ENCODE measurements at regions not wholly inside any gene's neighbourhood (a gene's known extent, or its start where the extent isn't known, plus 50 kb on each side); places are given as distances from the start of the nearest gene placed in this dataset.

GRCh38 chr12:65598688-65599087, 225.6 kb upstream of the HMGA2 start:
- no peaks in the 10 kb centered on the region for H3K9me2 ChIP-seq (replicated peaks; ENCODE audit: insufficient read depth, low read length)
- H3K36me3 ChIP-seq (replicated peaks; ENCODE audit: insufficient read depth, low read length), result no peaks in the 10 kb centered on the region
- no peak for TF ChIP-seq EZH2 (optimal IDR thresholded peaks at IDR 0.05; ENCODE audit: low read depth, low read length)
- TF ChIP-seq CTCF (IDR thresholded peaks at IDR 0.05; ENCODE audit: low read length), result no peak
- TF ChIP-seq EZH2phosphoT487 (IDR thresholded peaks at IDR 0.05; ENCODE audit: low read length), result no peak
- H3K27ac ChIP-seq (ENCODE audit: low read length), result no peak overlapping the region
- H3K79me2 ChIP-seq (ENCODE audit: low read length), result no peaks in the 10 kb centered on the region
- no peaks in the 10 kb centered on the region for H3K27me3 ChIP-seq (replicated peaks; ENCODE audit: insufficient read depth, low read length)
- no peaks in the 10 kb centered on the region for H3K9me3 ChIP-seq (replicated peaks; ENCODE audit: insufficient read depth, low read length)
- no peak overlapping the region for H2AFZ ChIP-seq (ENCODE audit: low read length)
- no peak overlapping the region for H3K9ac ChIP-seq (ENCODE audit: low read length)
- DNase-seq, result no peak
- H3K4me1 ChIP-seq (ENCODE audit: low read length), result no peaks in the 10 kb centered on the region
- no peaks in the 10 kb centered on the region for H4K20me1 ChIP-seq (ENCODE audit: insufficient read depth, low read length)
- no peaks in the 10 kb centered on the region for H3F3A ChIP-seq (ENCODE audit: insufficient read depth, low read length)
- H3K4me2 ChIP-seq (ENCODE audit: low read depth, low read length), result no peak overlapping the region
- no peak overlapping the region for H3K4me3 ChIP-seq (ENCODE audit: low read length)

GRCh38 chr12:65602253-65602609, 222.1 kb upstream of the HMGA2 start:
- Histone ChIP-seq H3K27ac (ENCODE audit: low read length) (no peak overlapping the region), H3K36me3 (replicated peaks; ENCODE audit: insufficient read depth, low read length) (no peaks in the 10 kb centered on the region), H3K9me2 (replicated peaks; ENCODE audit: insufficient read depth, low read length) (no peaks in the 10 kb centered on the region), H3K4me3 (ENCODE audit: low read length) (no peak overlapping the region), H3K27me3 (replicated peaks; ENCODE audit: insufficient read depth, low read length) (no peaks in the 10 kb centered on the region), H3K79me2 (ENCODE audit: low read length) (no peaks in the 10 kb centered on the region), H2AFZ (ENCODE audit: low read length) (no peak overlapping the region), H3K9me3 (replicated peaks; ENCODE audit: insufficient read depth, low read length) (no peaks in the 10 kb centered on the region), H3K4me2 (ENCODE audit: low read depth, low read length) (no peak overlapping the region), H3K9ac (ENCODE audit: low read length) (no peak overlapping the region), H3K4me1 (ENCODE audit: low read length) (no peaks in the 10 kb centered on the region), H4K20me1 (ENCODE audit: insufficient read depth, low read length) (no peaks in the 10 kb centered on the region), H3F3A (ENCODE audit: insufficient read depth, low read length) (no peaks in the 10 kb centered on the region)
- no peak for DNase-seq
- TF ChIP-seq EZH2 (optimal IDR thresholded peaks at IDR 0.05; ENCODE audit: low read depth, low read length) (no peak), CTCF (IDR thresholded peaks at IDR 0.05; ENCODE audit: low read length) (no peak), EZH2phosphoT487 (IDR thresholded peaks at IDR 0.05; ENCODE audit: low read length) (no peak)

GRCh38 chr12:65602610-65603295, 221.5 kb upstream of the HMGA2 start:
- Histone ChIP-seq H3K36me3 (replicated peaks; ENCODE audit: insufficient read depth, low read length) (no peaks in the 10 kb centered on the region), H3K9me2 (replicated peaks; ENCODE audit: insufficient read depth, low read length) (no peaks in the 10 kb centered on the region), H3K4me2 (ENCODE audit: low read depth, low read length) (no peak overlapping the region), H3K79me2 (ENCODE audit: low read length) (no peaks in the 10 kb centered on the region), H4K20me1 (ENCODE audit: insufficient read depth, low read length) (no peaks in the 10 kb centered on the region), H3K27me3 (replicated peaks; ENCODE audit: insufficient read depth, low read length) (no peaks in the 10 kb centered on the region), H2AFZ (ENCODE audit: low read length) (no peak overlapping the region), H3K4me3 (ENCODE audit: low read length) (no peak overlapping the region), H3K9me3 (replicated peaks; ENCODE audit: insufficient read depth, low read length) (no peaks in the 10 kb centered on the region), H3K27ac (ENCODE audit: low read length) (no peak overlapping the region), H3K9ac (ENCODE audit: low read length) (no peak overlapping the region), H3F3A (ENCODE audit: insufficient read depth, low read length) (no peaks in the 10 kb centered on the region), H3K4me1 (ENCODE audit: low read length) (no peaks in the 10 kb centered on the region)
- DNase-seq, result peak; percentile 19
- TF ChIP-seq EZH2 (optimal IDR thresholded peaks at IDR 0.05; ENCODE audit: low read depth, low read length) (no peak), EZH2phosphoT487 (IDR thresholded peaks at IDR 0.05; ENCODE audit: low read length) (no peak), CTCF (IDR thresholded peaks at IDR 0.05; ENCODE audit: low read length) (peak; percentile 65)

All from MM.1S (cell line).